ENCODE measurements at regions not wholly inside any gene's neighbourhood (a gene's known extent, or its start where the extent isn't known, plus 50 kb on each side); places are given as distances from the start of the nearest gene placed in this dataset.

DNA sequence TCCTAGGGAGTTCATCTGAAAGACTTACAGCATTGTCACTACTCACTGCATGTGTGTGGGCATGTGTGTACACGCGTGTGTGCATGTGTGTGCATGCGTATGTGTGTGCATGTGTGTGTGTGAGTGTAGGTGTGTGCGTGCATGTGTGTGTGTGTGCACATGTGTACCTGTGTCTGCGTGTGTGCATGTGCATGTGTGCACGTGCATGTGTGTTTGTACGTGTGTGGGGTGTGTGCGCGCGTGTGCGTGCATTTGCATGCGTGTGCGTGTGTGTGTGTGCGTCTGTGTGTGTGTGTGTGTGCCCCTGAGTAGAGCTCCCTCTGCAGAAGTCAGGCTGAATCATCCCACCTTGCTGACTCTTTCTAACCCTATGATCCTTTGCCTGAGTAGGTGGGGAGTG lies 114.8 kb upstream of the RBFOX1 start:
- TF ChIP-seq, protein P1, sequence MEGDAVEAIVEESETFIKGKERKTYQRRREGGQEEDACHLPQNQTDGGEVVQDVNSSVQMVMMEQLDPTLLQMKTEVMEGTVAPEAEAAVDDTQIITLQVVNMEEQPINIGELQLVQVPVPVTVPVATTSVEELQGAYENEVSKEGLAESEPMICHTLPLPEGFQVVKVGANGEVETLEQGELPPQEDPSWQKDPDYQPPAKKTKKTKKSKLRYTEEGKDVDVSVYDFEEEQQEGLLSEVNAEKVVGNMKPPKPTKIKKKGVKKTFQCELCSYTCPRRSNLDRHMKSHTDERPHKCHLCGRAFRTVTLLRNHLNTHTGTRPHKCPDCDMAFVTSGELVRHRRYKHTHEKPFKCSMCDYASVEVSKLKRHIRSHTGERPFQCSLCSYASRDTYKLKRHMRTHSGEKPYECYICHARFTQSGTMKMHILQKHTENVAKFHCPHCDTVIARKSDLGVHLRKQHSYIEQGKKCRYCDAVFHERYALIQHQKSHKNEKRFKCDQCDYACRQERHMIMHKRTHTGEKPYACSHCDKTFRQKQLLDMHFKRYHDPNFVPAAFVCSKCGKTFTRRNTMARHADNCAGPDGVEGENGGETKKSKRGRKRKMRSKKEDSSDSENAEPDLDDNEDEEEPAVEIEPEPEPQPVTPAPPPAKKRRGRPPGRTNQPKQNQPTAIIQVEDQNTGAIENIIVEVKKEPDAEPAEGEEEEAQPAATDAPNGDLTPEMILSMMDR (IDR thresholded peaks at IDR 0.05; ENCODE audit: insufficient read depth, low read depth, low read length) = no peak
- Histone ChIP-seq H3K27me3 (ENCODE audit: control insufficient read depth, insufficient read depth, low read length) (no peaks in the 10 kb centered on the region), H3K4me3 (ENCODE audit: low read depth, low read length) (no peak overlapping the region), H3K36me3 (ENCODE audit: control insufficient read depth, insufficient read depth, low read length) (no peaks in the 10 kb centered on the region)
- no peak for DNase-seq (ENCODE audit: low read depth)
- ChIA-PET CTCF (no interaction called here), POLR2A (no interaction called here)

DNA sequence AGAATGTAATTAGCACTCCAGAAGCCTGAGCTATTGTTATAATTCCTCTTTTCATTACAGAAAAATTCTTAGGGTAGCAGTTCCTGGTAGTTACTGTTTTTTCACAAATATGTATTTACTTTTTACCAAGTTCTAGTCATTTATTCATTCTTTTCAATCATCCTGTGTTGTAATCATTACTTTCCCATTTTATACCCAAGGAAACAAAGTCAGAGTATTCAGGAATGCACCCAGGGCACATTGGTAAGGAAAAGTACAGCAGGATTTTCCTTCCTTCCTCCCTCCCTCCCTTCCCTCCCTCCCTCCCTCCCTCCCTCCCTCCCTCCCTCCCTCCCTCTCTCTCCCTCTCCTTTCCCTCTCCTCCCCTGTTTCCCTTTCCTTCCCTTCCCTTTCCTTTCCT lies 115.9 kb upstream of the RBFOX1 start:
- Histone ChIP-seq H3K36me3 (ENCODE audit: control insufficient read depth, insufficient read depth, low read length) (no peaks in the 10 kb centered on the region), H3K27me3 (ENCODE audit: control insufficient read depth, insufficient read depth, low read length) (no peaks in the 10 kb centered on the region), H3K4me3 (ENCODE audit: low read depth, low read length) (no peak overlapping the region)
- ChIA-PET POLR2A (no interaction called here), CTCF (no interaction called here)
- TF ChIP-seq, protein P1 (IDR thresholded peaks at IDR 0.05; ENCODE audit: insufficient read depth, low read depth, low read length) = no peak
- no peak for DNase-seq (ENCODE audit: low read depth)

DNA sequence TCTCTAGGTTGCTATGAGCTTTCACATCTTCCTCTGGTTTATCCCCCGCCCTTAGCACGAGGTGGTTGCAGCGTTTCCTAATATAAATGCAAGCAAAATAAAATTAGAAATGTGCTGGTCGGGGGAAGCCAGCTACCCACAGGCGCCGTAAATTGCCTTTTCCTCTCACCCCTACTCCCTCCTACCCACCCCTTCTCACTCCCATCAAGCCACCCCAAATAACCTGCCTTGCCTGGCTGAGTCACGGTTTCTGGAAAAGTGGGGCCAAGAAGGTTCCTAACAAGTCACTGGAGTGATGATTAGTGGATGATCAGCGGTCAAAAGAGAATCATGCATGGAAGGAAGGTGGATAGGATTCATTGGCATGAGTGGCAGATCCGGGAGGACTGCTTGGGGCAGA lies 120.9 kb upstream of the RBFOX1 start:
- no peaks in the 10 kb centered on the region for H3K36me3 ChIP-seq (ENCODE audit: control insufficient read depth, insufficient read depth, low read length)
- ChIA-PET POLR2A (no interaction called here), CTCF (no interaction called here)
- no peaks in the 10 kb centered on the region for H3K27me3 ChIP-seq (ENCODE audit: control insufficient read depth, insufficient read depth, low read length)
- H3K4me3 ChIP-seq (ENCODE audit: low read depth, low read length) = no peak overlapping the region
- DNase-seq (ENCODE audit: low read depth) = no peak
- TF ChIP-seq, protein P1 (IDR thresholded peaks at IDR 0.05; ENCODE audit: insufficient read depth, low read depth, low read length) = no peak

DNA sequence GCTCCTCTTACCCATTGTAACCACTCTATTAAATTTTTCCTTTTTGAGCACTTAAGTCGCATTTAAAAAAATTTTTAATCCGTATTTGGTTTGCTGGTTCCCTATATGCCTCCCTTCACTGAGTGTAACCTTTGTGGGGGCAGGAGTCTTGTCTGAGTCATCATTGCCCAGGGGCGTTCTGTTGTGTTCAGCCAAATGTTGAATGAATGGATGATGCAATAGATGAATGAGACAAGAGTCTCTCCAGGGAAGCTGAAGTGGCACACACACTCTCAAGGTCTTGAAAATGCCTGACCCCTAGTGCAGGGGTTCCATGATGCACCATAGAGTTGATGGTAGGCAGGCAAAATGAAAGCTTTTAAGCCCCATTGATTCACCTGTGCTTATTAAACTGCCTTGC lies 123.0 kb upstream of the RBFOX1 start:
- Histone ChIP-seq H3K4me3 (ENCODE audit: low read depth, low read length) (no peak overlapping the region), H3K36me3 (ENCODE audit: control insufficient read depth, insufficient read depth, low read length) (no peaks in the 10 kb centered on the region), H3K27me3 (ENCODE audit: control insufficient read depth, insufficient read depth, low read length) (no peaks in the 10 kb centered on the region)
- no peak for DNase-seq (ENCODE audit: low read depth)
- ChIA-PET POLR2A (no interaction called here), CTCF (no interaction called here)
- TF ChIP-seq, protein P1 (IDR thresholded peaks at IDR 0.05; ENCODE audit: insufficient read depth, low read depth, low read length) = no peak

DNA sequence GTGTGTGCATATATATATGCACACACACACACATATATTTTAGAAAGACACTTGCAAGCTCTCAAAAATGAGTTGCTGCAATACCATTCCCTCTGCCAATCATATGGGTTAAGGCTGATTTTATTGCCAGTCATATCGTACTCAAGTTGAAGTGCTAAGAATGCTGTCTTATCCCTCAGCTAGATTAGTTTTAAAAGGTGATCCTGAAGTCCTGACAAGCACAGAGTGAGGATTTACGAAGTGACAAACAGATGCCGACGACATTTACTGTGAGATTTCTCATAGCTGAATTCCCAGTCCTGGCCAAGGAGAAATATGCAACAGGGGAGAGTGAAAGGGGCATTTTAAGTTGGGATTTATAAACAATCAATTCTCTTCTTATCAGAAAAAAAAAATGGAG lies 126.2 kb upstream of the RBFOX1 start:
- Histone ChIP-seq H3K4me3 (ENCODE audit: low read depth, low read length) (no peak overlapping the region), H3K27me3 (ENCODE audit: control insufficient read depth, insufficient read depth, low read length) (no peaks in the 10 kb centered on the region), H3K36me3 (ENCODE audit: control insufficient read depth, insufficient read depth, low read length) (no peaks in the 10 kb centered on the region)
- POLR2A ChIA-PET = no interaction called here
- TF ChIP-seq, protein P1 (IDR thresholded peaks at IDR 0.05; ENCODE audit: insufficient read depth, low read depth, low read length) = no peak
- DNase-seq (ENCODE audit: low read depth) = no peak
- CTCF ChIA-PET = no interaction called here
